Left ventricle myocardium inferior (tissue), 1 donor: ENCODE measurements at regions not wholly inside any gene's neighbourhood (a gene's known extent, or its start where the extent isn't known, plus 50 kb on each side); places are given as distances from the start of the nearest gene placed in this dataset.

Experiments
- DNase-seq: peaks from one replicate; pipeline ENCODE4 v3.0.0-alpha.2; 2020
- H3K27ac ChIP-seq: fragments of 200-600 bp; replicated peaks from 2 replicates; pipeline ENCODE4 v1.8.0; 2021
- H3K27me3 ChIP-seq: fragments of 200-600 bp; 2 replicates; pipeline ENCODE4 v1.8.0; 2021; ENCODE audit warnings: low read depth
- H3K36me3 ChIP-seq: fragments of 200-600 bp; 2 replicates; pipeline ENCODE4 v1.8.0; 2021
- H3K4me1 ChIP-seq: fragments of 200-600 bp; 2 replicates; pipeline ENCODE4 v1.8.0; 2021
- H3K4me3 ChIP-seq: fragments of 200-600 bp; 2 replicates; pipeline ENCODE4 v1.8.0; 2021; ENCODE audit warnings: mild to moderate bottlenecking, moderate library complexity
- H3K9me3 ChIP-seq: fragments of 200-600 bp; replicated peaks from 2 replicates; pipeline ENCODE4 v1.8.0; 2021
- intact Hi-C: fragments of 100-400 bp; cut with micrococcal nuclease; formaldehyde crosslinking; loops from one replicate; pipeline ENCODE4 v1.11.0; 2022
- TF ChIP-seq, protein P1 (sequence below): fragments of 200-600 bp; IDR thresholded peaks from 2 replicates; pipeline ENCODE4 v1.8.0; 2021; ENCODE audit warnings: antibody characterized with exemption, mild to moderate bottlenecking, borderline replicate concordance
- donor health status: DM: no; HTN: yes; CAD: no; lungs with severe emphysema.

DNA sequence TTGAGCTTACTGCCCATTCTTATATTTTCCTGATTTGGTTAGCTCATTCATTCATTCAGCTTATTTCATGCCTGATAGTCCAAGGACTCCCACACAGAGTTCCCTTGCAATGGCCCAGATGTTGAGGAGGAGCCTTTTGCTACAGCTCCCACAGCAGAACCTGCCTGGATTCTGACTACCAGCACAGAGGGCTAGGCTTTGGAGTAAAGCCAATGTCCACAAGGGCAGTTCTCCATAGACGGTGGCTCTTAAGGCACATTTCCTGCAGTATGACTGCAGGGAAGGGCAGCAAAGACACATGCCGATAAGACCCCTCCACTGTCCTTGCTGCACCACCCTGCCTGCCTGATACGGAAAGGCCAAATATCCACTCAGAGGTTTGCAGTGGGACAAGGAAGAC lies 112.3 kb upstream of the SYNDIG1 start:
- Histone ChIP-seq H3K4me1 (peaks cover 2% of the 10 kb centered on the region), H3K4me3 (no peak overlapping the region), H3K9me3 (peaks cover 9% of the 10 kb centered on the region), H3K27me3 (peaks cover 5% of the 10 kb centered on the region), H3K36me3 (no peaks in the 10 kb centered on the region), H3K27ac (no peak overlapping the region)
- TF ChIP-seq, protein P1, sequence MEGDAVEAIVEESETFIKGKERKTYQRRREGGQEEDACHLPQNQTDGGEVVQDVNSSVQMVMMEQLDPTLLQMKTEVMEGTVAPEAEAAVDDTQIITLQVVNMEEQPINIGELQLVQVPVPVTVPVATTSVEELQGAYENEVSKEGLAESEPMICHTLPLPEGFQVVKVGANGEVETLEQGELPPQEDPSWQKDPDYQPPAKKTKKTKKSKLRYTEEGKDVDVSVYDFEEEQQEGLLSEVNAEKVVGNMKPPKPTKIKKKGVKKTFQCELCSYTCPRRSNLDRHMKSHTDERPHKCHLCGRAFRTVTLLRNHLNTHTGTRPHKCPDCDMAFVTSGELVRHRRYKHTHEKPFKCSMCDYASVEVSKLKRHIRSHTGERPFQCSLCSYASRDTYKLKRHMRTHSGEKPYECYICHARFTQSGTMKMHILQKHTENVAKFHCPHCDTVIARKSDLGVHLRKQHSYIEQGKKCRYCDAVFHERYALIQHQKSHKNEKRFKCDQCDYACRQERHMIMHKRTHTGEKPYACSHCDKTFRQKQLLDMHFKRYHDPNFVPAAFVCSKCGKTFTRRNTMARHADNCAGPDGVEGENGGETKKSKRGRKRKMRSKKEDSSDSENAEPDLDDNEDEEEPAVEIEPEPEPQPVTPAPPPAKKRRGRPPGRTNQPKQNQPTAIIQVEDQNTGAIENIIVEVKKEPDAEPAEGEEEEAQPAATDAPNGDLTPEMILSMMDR = no peak
- intact Hi-C loops = no loop called here
- no peak for DNase-seq

DNA sequence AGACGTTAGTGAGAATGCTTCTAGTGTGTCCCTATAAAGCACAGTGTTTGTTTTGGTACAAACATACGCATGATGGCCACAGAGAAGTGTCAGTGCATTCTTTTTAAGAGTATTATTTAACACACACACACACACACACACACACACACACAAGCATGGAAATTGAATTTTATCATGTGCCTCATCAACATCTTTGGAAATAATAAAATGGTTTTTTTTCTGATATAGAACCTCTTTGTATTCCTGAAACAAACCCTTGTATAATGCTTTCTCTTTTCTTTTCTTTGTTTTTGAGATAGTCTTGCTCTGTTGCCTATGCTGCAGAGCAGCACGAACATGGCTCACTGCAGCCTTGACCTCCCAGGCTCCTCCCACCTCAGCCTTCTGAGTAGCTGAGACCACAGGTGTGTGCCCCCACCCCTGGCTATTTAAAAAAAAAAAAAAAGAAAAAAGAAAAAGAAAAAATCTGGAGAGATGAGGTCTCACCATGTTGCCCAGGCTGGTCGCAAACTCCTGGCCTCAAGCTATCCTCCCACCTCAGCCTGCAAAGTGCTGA lies 116.2 kb upstream of the SYNDIG1 start:
- H3K27me3 ChIP-seq = peaks cover 5% of the 10 kb centered on the region
- no peaks in the 10 kb centered on the region for H3K36me3 ChIP-seq
- no peaks in the 10 kb centered on the region for H3K9me3 ChIP-seq
- H3K4me3 ChIP-seq = no peak overlapping the region
- no peak for DNase-seq
- no peak overlapping the region for H3K27ac ChIP-seq
- intact Hi-C loops = no loop called here
- H3K4me1 ChIP-seq = no peaks in the 10 kb centered on the region
- TF ChIP-seq, protein P1 = no peak

DNA sequence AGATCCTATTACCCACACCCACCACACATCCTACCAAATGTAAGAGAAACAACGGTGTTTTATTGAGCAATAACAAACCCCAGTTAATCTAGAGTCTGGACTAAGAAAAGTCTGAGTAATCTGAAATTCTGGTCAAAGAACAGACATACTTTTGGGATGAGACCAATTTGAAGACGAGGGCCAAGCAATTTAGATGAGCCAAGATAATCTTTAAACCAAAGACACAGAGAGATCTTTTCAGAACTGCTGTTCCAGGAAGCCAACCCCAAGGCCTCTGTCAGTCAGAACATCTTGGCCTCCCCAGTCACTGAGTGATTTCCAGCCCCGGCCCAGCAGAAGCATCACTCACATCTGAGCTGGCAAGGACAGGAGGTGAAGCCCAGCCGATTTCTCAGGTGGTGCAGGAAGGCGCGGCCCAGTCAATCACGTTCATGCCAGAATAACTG lies 118.5 kb upstream of the SYNDIG1 start:
- intact Hi-C loops = no loop called here
- no peaks in the 10 kb centered on the region for H3K36me3 ChIP-seq
- no peaks in the 10 kb centered on the region for H3K27me3 ChIP-seq
- no peak overlapping the region for H3K4me3 ChIP-seq
- no peak for DNase-seq
- TF ChIP-seq, protein P1 = no peak
- H3K9me3 ChIP-seq = no peaks in the 10 kb centered on the region
- H3K4me1 ChIP-seq = no peaks in the 10 kb centered on the region
- no peak overlapping the region for H3K27ac ChIP-seq

DNA sequence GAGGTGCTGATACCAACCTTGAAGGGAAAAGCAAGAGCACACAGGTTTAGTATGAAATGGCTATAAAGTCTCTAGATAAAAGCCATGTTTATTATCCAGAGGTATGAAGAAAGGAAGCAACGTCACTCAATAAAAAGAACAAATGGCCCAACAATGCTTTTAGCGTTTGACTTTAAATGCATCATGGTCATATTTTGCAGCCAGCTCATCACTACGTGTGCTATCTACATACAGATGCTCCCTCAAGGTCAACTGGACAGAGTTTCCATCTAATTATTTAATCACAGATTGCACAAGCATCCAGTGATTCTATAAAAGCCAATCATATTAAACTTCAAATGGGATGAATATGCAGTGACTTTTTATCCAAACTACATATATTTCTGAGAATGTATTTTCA lies 127.6 kb upstream of the SYNDIG1 start:
- Histone ChIP-seq H3K36me3 (no peaks in the 10 kb centered on the region), H3K27me3 (peaks cover 24% of the 10 kb centered on the region), H3K27ac (no peak overlapping the region), H3K4me3 (no peak overlapping the region), H3K9me3 (no peaks in the 10 kb centered on the region), H3K4me1 (no peaks in the 10 kb centered on the region)
- intact Hi-C loops = no loop called here
- DNase-seq = no peak
- TF ChIP-seq, protein P1 = no peak

DNA sequence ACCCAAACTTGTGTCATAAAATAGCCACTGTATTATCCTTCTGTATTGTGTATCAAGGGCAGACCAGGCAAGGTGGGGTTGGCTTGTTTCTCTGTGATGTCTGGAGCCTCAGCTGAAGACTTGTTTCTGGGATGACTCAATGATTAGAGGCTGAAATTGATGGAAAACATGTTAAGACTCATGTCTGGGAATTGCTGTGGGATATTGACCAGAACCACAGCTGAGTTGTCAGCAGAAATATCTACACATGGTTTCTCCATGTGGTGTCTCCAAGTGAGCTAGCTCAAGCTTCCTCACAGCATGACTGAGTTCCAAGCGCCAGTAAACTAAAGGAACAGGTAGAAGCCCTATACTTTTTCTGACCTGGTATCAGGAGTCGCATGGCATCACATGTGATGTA lies 128.5 kb upstream of the SYNDIG1 start:
- no peak overlapping the region for H3K27ac ChIP-seq
- no peaks in the 10 kb centered on the region for H3K36me3 ChIP-seq
- no peaks in the 10 kb centered on the region for H3K9me3 ChIP-seq
- no peaks in the 10 kb centered on the region for H3K4me1 ChIP-seq
- H3K27me3 ChIP-seq = peaks cover 24% of the 10 kb centered on the region
- DNase-seq = no peak
- H3K4me3 ChIP-seq = no peak overlapping the region
- TF ChIP-seq, protein P1 = no peak
- intact Hi-C loops = no loop called here
